Breast epithelium (tissue), 3 donors: ENCODE measurements at regions not wholly inside any gene's neighbourhood (a gene's known extent, or its start where the extent isn't known, plus 50 kb on each side); places are given as distances from the start of the nearest gene placed in this dataset.

Experiments used
- CTCF ChIP-seq, 3 donors: fragments of 450-650 bp; IDR thresholded peaks; one replicate each; pipeline ENCODE4 v1.5.1; 2016 to 2017; ENCODE audit warnings: antibody characterized with exemption in 3 of 3, mild to moderate bottlenecking in 3 of 3, moderate library complexity in 3 of 3
- POLR2A ChIP-seq: fragments of 450-650 bp; IDR thresholded peaks from one replicate; pipeline ENCODE4 v1.6.1; 2016; ENCODE audit warnings: antibody characterized with exemption, mild to moderate bottlenecking, moderate library complexity
- POLR2AphosphoS5 ChIP-seq, 3 donors: sonication (generic); formaldehyde crosslinking; IDR thresholded peaks; one replicate each; pipeline ENCODE4 v1.6.1; 2017; ENCODE audit warnings: antibody characterized with exemption in 3 of 3

- TF ChIP-seq POLR2A (no peak), CTCF (IDR thresholded peaks at IDR 0.05) (no peak), POLR2AphosphoS5 (IDR thresholded peaks at IDR 0.05) (no peak)
These were observed 1755.9 kb downstream of the TP53TG3F start for GRCh38 chr16:35215287-35215686.
